GM12892 (cell line): ENCODE measurements at regions not wholly inside any gene's neighbourhood (a gene's known extent, or its start where the extent isn't known, plus 50 kb on each side); places are given as distances from the start of the nearest gene placed in this dataset.

Source experiments
- POLR2A ChIP-seq: IDR thresholded peaks from 2 replicates; pipeline ENCODE4 v1.6.1; 2011; ENCODE audit warnings: low read depth, low read length, control low read depth
- POLR2AphosphoS5 ChIP-seq: IDR thresholded peaks from 2 replicates; pipeline ENCODE4 v1.6.1; 2011; ENCODE audit warnings: low read depth, low read length, control low read depth

GRCh38 chr10:71046747-71047146 lies 158.4 kb upstream of the PCBD1 start:
- TF ChIP-seq POLR2AphosphoS5 (no peak), POLR2A (no peak)
